NCI-H2196 (cell line): ENCODE measurements at regions not wholly inside any gene's neighbourhood (a gene's known extent, or its start where the extent isn't known, plus 50 kb on each side); places are given as distances from the start of the nearest gene placed in this dataset.

Source experiments
- DNase-seq: peaks from one replicate; lab custom pipeline; 2025; ENCODE audit not compliant: unreplicated experiment; lab: John Stamatoyannopoulos, UW

DNA sequence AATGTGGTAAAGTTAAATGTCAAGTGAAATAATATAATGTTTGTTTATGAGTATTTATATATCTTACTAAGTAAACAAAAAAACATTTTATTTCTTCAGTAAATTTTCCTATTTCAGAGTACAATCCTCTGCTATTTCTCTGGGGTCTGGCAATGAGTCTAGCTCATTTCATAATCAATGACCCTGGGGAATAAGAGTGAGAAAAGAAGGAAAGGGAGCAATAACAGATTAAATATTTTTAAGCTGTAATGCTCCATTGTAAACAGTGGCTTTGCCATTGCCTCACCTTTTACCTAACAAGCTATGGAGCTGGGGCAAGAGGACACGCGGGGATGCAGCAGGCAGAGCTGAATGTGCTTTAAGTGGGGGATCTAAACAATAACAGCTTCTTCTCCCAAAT, 1071.9 kb downstream of the FLRT2 start:
- DNase-seq: no peak

DNA sequence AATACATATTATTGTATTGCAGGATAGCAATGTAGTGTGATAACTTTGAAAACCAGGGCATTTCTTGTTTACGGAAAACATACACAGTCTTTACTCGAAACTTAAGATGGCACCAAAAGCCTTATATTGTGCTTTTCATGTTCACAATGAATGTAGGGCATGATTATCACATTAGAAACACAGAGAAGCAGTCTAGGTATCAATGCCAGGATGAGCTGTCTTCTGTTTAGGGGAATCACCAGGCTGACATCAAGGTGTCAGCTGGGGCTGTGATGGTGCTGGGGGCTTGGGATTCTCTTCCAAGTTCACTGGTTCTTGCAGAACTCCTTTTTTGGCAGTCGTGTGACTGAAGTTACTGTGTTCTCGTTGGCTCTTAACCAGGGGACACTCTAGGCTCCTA, 1067.3 kb downstream of the FLRT2 start:
- no peak for DNase-seq

DNA sequence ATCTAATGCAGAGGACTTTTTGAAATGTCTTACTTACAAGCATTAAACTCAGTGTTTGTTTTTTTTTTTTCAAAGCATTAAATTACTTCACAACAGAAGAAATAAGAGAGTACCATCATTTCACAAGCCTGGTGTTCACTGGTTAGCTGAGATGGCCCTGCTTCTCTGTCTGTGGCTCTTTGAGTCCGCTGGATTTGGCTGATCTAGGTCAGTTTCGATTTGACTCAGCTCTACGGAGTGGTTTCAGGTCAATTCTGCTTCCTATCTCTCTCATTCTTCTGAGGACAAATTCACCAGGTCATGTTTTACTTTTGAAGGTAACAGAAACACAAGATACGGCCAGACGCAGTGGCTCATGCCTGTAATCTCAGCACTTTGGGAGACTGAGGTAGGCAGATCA, 1066.1 kb downstream of the FLRT2 start:
- no peak for DNase-seq

DNA sequence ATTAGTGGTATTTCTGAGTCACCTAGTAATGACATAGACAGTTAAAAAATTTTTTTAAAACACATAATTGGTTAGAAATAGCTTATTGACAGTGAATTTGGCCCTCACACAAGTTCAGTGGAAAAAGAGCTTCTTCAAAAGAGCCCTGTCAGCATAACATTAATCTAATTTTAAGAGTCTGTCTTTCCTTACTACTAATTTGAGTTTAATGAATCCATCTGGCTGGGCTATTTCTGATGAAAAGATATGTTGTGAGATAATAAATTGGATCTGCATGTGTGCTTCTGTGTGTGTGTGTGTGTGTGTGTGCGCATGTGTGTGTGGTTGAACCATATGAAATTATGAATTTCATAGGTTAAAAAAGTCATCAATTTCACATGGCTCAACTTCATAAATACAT, 1045.2 kb downstream of the FLRT2 start:
- no peak for DNase-seq

DNA sequence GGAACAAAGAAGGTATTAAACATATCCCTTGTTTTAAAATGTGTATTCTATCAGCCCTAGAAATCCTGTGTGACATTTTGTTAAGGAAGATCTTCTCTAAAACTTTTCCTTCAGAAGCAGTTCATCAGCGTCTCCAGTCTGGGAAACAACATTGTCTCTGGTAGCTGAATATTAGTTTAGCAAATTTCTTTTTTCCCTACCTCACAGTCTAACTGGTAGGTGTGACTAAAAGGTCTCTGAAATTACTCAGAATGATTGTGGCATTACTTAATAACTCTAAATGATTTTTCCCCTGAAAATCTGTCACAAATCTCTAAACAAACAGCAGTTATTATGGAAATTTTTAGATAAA, 1044.8 kb downstream of the FLRT2 start:
- no peak for DNase-seq

- no peak for DNase-seq
Observed at GRCh38 chr14:86574051-86574777, 1044.3 kb downstream of the FLRT2 start.

DNA sequence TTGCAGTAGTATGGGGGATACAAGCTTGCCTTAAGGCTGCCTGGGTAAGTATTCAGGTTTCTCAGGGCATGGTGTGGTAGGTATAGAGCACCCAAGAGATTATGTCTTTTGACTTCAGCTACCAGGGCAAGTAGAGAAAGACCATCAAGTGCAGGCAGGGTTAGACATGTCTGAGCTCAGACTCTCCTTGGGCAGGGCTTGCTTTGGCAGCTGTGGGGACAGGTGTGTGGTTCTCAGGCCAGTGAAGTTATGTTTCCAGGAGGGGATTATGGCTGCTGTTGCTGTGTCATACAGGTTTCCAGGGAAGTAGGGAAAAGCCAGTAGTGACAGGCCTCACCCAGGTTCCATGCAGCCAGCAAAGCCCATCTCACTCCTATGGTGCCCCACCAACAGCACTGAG, 1040.4 kb downstream of the FLRT2 start:
- no peak for DNase-seq

DNA sequence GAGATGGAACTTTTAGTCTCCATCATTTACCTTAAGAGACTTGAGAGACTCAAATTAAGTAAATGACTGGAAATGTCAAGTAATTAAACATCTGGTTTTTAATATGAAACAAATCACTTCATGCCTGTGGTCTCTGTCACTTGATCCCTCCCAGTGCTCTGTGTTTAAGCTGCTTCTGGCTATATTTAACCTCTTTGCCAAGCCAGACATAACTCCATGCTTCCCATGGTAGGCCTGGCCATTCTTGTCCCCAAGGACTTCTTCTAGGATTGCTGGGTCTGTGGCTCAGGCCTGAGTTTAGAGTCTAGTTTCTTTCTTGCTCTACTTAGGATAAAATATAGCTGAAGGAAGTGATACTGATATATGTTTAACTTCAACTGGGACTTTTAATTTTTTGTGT, 1013.6 kb downstream of the FLRT2 start:
- DNase-seq: no peak

DNA sequence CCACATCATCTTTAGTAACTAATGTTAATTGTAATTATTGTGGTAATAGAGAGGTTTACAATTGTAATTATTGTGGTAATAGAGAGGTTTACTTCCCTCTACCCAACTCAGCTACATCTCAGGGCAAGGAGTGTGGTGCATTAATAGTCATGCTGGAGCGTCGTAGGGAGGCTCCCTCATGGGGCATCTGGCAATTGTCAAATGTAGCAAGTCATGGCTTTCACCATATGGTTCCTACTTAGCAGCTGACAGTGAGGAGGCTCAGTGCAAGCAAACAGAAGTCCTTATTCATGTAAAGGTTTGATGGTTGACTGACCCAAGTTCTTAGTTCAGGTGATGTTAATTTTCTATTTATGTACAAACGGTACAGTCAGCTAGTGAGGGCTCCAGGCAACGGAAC, 1012.0 kb downstream of the FLRT2 start:
- no peak for DNase-seq

DNA sequence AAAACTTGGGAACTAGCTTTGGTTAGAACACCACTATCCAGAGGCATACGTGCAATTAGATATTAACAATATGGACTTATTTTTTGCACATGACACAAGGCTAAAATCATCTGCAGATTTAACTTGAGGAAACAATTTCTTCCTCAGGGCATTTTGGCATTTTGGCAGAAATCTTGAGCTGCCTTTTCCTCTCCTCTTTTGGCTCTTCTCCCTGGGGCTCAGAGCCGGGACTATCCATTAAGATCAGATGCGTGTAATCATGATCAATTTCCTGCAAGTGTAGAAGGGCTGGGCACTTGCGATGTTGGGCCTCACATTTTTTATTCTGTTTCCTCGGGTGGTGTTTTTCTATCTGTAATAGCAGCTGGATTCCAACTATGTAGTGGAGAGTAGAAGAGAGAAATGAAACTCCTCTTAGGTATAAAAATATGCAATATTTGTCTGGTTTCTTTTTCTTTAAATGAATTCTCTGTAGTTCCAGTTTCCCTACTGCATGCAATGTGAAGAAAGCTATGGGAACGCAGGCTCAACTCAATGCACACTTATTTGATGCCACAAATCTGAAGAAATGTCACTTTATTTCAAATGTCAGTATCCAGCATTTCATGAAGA, 1010.8 kb downstream of the FLRT2 start:
- no peak for DNase-seq

DNA sequence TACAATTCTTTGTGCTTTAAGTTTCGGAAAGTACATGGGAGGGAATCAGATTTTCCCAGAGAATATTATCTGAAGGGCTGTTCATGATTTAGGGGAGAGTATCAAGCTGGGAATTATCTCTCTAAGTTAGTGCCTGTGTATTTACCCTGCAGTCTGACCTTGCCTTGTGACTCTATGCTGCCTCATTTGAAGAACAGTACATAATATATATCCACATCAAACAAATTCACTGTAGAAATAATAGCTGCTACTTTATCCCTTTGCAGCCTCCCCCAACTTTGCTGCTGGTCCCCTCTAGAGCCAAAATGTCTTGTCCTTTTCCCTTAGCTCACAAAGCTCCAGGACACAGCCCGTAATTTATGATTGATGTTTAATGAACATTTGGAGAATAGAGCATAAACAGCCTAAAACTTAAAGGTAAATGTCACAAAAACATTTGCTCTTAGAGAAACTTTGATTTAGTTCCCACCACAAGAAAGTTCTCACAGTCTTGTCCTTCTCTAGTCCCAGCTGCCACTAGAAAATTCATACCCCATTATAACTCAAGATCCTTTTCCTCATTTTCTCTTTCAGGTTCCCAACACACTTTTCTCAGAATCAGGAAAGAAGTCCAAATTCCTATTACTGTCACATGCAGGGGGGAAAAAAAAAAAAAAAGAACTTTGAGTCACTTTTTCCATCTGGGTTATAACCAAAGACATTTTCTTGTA, 1009.6 kb downstream of the FLRT2 start:
- DNase-seq: no peak

DNA sequence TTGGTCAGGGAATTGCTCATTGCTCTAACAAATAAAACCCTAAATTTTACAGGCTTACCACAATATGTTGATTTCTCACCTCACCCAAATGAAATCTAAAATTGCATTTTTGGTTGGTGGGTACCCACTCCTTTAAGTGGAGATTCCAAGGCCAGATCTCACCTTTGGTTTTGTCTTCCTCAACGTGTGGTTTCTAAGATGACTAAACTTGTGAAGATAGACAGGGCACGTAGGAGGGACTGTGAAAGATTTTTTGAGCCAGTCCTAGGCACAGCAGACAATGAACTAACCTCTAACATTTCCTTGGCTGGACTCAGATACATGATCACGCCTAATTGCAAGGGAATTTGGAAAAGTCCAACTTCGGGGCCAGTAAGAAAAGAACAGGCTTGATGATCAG, 1003.9 kb downstream of the FLRT2 start:
- DNase-seq: no peak

DNA sequence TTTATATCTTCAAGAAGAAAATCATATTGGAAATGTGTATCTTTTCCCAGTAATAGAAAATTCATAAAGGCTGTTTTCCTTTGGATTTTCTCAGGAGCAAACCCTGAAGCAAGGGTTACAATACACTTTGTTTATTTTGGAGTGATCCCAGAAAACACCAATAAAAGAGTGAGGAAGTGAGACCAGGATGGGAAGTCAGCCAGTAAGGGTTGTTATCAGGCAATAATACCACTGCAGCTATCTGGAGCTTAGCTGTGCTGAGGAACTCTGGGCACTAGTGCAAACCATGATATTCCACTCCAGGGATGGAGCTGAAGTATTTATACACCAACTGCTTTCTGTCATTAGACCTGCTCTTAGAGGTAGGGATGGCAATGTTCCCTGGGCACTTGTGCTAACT, 1002.3 kb downstream of the FLRT2 start:
- no peak for DNase-seq

DNA sequence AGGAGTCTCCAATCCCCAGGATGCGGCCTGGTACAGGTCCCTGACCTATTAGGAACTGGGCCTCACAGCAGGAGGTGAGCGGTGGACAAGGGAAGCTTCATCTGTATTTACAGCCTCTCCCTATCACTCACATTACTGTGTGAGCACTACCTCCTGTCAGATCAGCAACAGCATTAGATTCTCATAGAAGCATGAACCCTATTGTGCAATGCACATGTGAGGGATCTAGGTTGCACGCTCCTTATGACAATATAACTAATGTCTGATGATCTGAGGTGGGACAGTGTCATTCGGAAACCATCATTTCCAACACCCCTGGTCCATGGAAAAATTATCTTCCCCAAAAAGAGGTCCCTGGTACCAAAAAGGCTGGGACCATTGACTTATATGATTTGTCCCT, 1000.5 kb downstream of the FLRT2 start:
- DNase-seq: no peak

GRCh38 chr14:86527312-86527711, 997.4 kb downstream of the FLRT2 start:
- DNase-seq: no peak

GRCh38 chr14:86525673-86526072, 995.7 kb downstream of the FLRT2 start:
- no peak for DNase-seq

- no peak for DNase-seq
Observed at GRCh38 chr14:86521843-86522242, 991.9 kb downstream of the FLRT2 start.

- DNase-seq: no peak
Observed at GRCh38 chr14:86521031-86521730, 991.2 kb downstream of the FLRT2 start.

- no peak for DNase-seq
Observed at GRCh38 chr14:86518298-86518697, 988.4 kb downstream of the FLRT2 start.

DNA sequence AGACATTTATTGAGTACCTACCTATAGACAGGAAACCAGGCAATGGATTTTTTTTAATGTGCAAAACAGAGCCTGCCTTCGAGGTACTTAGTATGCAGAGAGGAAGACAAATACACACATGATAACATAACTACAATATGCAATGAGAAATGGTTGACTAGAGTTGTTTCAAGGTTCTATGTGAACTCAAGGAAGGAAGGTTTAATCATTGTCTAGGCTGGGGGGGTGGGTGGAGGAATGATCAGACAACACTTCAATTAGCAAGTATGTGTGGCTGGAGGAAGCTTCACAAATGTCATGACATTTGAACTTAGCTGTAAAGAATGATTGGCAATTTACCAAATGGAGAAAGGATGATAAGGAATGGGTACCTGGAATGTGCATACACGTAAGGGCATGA, 985.3 kb downstream of the FLRT2 start:
- no peak for DNase-seq

DNA sequence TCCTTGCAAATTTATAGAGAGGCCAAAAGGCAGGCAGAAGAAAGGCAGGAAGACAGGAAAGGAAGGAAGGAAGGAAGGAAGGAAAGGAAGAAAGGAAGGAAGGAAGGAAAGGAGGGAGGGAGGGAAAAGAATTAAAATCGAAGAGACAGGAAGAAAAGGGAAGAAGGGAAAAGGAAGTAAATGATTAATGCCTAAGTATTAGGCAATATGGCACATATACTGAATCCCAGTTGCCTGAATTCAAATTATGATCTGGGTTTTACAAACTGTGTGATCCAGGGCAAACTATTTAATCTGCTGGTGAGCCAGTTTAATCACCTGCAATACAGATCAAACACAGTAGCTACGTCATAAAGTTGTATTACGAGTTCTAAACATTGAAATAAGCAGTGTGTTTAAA, 983.6 kb downstream of the FLRT2 start:
- DNase-seq: no peak

GRCh38 chr14:86513056-86513455, 983.1 kb downstream of the FLRT2 start:
- DNase-seq: no peak
